Activated naive CD8-positive, alpha-beta T cell treated with anti-CD3 and anti-CD28 coated beads for 36 hours (primary cell): ENCODE measurements at regions not wholly inside any gene's neighbourhood (a gene's known extent, or its start where the extent isn't known, plus 50 kb on each side); places are given as distances from the start of the nearest gene placed in this dataset.

ENCODE experiments used
- DNase-seq: peaks from one replicate; pipeline ENCODE4 v3.0.0; 2021
- H3K27ac Mint-ChIP-seq: one replicate; pipeline ENCODE4 v1.8.0; 2022; ENCODE audit warnings: mild to moderate bottlenecking, moderate library complexity, mixed read lengths
- H3K27me3 Mint-ChIP-seq: one replicate; pipeline ENCODE4 v1.8.0; 2022; ENCODE audit warnings: mild to moderate bottlenecking, mixed read lengths
- H3K36me3 Mint-ChIP-seq: one replicate; pipeline ENCODE4 v1.8.0; 2021; ENCODE audit warnings: mild to moderate bottlenecking, mixed read lengths
- H3K4me1 Mint-ChIP-seq: one replicate; pipeline ENCODE4 v1.8.0; 2021; ENCODE audit warnings: mixed read lengths
- H3K4me3 Mint-ChIP-seq: one replicate; pipeline ENCODE4 v1.8.0; 2022; ENCODE audit warnings: mild to moderate bottlenecking, moderate library complexity, mixed read lengths
- H3K9me3 Mint-ChIP-seq: one replicate; pipeline ENCODE4 v1.8.0; 2022; ENCODE audit warnings: mixed read lengths

DNA sequence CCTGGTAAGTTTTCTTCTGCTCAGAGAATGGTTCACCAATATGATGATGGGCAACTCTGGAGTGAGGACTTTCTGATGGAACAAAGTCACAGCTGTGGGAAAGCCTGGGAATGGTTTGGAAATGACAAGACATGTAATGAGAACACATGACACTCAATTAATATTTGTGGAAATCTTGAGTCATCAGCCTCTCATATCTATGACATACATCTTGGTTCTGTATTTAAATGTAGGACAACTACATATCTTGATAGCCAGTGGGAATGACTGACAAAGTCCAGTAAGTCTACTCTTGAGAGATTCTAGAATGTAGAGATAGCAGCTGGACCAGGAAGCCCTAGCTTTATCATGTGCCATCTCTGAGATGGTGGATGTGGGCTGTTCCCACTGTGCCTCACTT is 85.5 kb downstream of the PALM2AKAP2 start:
- H3K4me3 Mint-ChIP-seq, result no peak overlapping the region
- no peaks in the 10 kb centered on the region for H3K4me1 Mint-ChIP-seq
- H3K36me3 Mint-ChIP-seq, result no peaks in the 10 kb centered on the region
- no peaks in the 10 kb centered on the region for H3K9me3 Mint-ChIP-seq
- H3K27ac Mint-ChIP-seq, result no peak overlapping the region
- DNase-seq, result no peak
- H3K27me3 Mint-ChIP-seq, result peaks cover 13% of the 10 kb centered on the region

DNA sequence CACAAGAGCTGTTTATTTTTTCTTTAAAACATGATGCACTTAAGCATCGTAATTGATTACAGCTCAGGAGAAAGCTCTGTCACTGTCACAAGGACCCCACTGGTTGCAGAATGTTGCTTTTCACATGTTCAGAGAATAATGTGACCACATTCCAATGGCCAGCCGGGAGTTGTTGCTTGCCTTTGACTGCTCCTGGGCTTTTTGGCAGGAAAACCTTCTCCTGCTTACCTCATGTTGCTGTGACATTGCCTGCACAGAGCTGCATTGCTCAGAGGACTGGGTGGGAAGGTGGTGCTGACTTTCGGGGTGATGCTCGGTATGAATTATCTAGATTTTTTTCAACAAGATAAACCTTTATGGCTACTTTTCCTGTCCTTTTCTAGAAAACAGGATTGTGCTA is 88.2 kb downstream of the PALM2AKAP2 start:
- Mint-ChIP-seq H3K4me3 (no peak overlapping the region), H3K9me3 (no peaks in the 10 kb centered on the region), H3K36me3 (no peaks in the 10 kb centered on the region), H3K4me1 (no peaks in the 10 kb centered on the region), H3K27me3 (peaks cover 7% of the 10 kb centered on the region), H3K27ac (no peak overlapping the region)
- DNase-seq, result no peak

DNA sequence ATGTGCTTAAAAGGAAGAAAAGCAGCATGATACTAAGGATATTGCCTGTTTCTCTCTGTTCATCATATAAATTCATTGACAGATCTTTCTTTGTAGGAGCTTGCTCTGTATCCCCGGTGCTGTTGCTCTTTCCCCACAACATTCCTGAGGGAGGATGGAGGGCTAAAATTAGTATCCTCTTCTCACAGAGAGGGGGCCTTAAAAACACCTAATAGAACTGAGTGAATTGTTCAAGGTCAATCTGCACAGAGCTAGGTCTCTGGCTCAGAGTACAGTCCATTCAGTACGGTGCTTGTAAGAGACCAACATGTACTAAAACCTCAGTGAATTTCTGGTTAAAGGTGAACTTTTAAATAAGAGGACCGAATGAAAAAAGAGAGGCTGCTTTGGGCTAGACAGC is 88.7 kb downstream of the PALM2AKAP2 start:
- Mint-ChIP-seq H3K27me3 (peaks cover 7% of the 10 kb centered on the region), H3K4me3 (no peak overlapping the region), H3K36me3 (no peaks in the 10 kb centered on the region), H3K4me1 (no peaks in the 10 kb centered on the region), H3K27ac (no peak overlapping the region), H3K9me3 (no peaks in the 10 kb centered on the region)
- DNase-seq, result no peak

DNA sequence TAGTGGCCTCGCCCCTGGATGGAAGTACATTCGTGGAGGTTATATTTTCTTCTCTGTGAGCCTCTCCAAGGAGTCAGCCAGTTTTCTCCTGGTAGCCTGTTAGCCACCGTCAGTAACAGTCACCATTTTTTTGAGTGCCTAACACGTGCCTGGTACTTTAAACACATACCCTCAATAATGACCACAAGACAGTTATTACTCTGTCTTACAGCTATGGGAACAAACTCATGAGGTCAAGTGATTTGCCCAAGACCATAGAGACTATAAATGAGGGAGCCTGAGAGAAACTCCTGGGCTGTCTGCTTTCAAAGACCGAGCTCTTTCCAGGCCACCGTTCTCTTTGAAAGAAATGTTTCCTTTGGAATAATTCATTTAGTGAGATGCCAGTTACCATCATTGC is 90.4 kb downstream of the PALM2AKAP2 start:
- no peak overlapping the region for H3K4me3 Mint-ChIP-seq
- no peaks in the 10 kb centered on the region for H3K9me3 Mint-ChIP-seq
- H3K27me3 Mint-ChIP-seq, result peaks cover 7% of the 10 kb centered on the region
- DNase-seq, result no peak
- no peaks in the 10 kb centered on the region for H3K4me1 Mint-ChIP-seq
- no peaks in the 10 kb centered on the region for H3K36me3 Mint-ChIP-seq
- no peak overlapping the region for H3K27ac Mint-ChIP-seq

DNA sequence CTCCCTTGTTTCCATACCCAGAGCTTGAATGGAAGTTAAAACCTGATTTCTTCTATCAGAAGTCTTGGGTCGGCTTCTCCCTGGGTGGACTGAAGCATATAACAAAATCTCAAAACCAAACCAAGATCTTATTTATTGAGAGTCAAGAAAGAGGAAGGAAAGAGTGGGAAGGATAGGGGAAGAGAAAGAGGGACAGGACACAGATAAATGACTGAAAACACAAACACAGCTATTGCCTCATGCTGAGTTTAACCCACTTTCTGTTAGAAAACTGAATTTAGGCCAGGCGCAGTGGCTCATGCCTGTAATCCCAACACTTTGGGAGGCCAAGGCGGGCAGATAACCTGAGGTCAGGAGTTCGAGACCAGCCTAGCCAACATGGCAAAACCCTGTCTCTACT is 92.9 kb downstream of the PALM2AKAP2 start:
- Mint-ChIP-seq H3K4me1 (no peaks in the 10 kb centered on the region), H3K4me3 (no peak overlapping the region), H3K36me3 (no peaks in the 10 kb centered on the region), H3K27ac (no peak overlapping the region), H3K9me3 (no peaks in the 10 kb centered on the region), H3K27me3 (peaks cover 7% of the 10 kb centered on the region)
- no peak for DNase-seq

DNA sequence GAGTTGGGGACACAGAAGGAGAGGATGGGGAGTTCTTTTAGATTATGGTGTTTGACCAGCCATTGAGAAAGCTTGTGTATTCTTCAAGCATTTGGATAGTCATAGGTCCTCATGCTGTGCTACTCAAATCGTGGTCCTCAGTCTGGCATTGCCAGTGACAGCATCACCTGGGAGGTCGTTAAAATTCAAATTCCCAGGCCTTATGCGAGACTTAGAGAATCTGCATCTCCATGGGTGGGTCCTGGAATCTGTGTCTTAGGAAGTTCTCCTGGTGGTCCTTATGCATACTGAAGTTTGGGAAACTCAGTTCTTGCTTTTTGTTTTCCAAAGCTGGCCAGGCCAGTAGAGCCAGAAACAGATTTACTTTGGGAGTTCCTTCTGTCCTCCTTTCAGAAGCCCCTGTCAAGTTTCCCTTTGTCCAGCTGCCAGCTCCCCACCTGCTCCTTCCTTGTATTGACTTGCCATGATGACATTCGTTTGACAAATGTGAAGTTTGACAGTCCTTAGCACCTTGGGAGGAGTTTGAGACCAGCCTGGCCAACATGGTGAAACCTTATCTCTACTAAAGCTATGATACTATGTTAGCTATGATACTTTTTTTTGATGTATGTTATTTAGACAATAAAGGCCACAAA is 95.6 kb downstream of the PALM2AKAP2 start:
- Mint-ChIP-seq H3K9me3 (no peaks in the 10 kb centered on the region), H3K27me3 (no peaks in the 10 kb centered on the region), H3K27ac (no peak overlapping the region), H3K36me3 (no peaks in the 10 kb centered on the region), H3K4me1 (no peaks in the 10 kb centered on the region), H3K4me3 (no peak overlapping the region)
- no peak for DNase-seq

DNA sequence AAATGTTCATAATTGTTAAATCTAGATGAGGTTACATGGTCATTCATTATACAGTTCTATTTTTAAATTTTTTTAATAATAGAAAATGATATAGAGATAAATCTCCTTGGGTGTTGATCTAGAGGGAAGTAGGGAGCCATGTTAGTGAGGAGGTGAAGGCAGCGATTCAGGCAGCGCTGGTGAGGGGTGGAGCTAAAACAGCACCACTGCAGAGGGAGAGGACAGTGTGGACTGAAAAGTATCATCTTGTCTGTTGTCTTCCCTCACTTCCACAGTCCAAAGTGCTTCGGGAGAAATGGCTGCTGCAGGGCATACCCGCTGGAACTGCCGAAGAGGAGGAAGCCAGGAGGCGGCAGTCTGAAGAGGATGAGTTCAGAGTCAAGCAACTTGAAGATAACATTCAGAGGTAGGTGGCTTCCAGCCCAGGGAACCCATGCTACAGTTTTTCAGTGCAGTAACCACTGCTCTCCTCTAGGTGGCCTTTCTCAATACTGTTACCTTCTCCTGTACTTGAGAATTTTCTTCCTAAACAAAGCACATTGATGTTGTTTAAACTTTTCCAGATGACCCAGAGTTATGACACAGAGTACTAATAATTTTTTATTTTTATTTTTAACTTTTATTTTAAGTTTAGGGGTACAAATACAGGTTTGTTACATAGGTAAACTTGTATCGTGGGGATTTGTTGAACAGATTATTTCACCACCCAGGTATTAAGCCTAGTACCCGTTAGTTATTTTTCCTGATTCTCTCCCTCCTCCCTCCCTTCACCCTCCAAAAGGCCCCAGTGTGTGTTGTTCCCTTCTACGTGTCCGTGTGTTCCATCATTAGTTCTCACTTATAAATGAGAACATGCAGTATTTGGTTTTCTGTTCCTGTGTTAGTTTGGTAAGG is 100.5 kb downstream of the PALM2AKAP2 start:
- Mint-ChIP-seq H3K9me3 (peaks cover 1% of the 10 kb centered on the region), H3K4me3 (no peak overlapping the region), H3K4me1 (no peaks in the 10 kb centered on the region), H3K27ac (no peak overlapping the region), H3K36me3 (no peaks in the 10 kb centered on the region), H3K27me3 (no peaks in the 10 kb centered on the region)
- DNase-seq, result peak; percentile 4

DNA sequence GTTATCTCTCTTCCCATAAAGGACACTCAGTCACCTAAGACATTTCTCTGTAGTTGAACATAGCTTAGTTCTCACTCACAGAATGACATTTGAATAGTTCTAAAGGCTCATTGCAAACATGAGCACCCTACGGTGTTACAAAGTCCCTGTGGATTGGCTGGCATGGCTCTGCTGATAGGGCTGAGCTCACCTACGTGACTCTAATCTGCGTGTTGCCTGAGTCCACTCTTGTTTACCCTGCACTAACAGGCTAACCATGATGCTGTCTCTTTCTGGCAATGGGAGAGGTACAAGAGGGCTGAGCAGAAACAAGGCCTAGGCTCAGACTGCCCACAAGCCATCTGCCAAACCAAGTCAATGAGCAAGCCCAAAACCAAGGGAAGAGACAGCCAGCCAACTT is 103.6 kb downstream of the PALM2AKAP2 start:
- Mint-ChIP-seq H3K27me3 (no peaks in the 10 kb centered on the region), H3K4me3 (no peak overlapping the region), H3K9me3 (peaks cover 1% of the 10 kb centered on the region), H3K36me3 (no peaks in the 10 kb centered on the region), H3K4me1 (peaks cover 13% of the 10 kb centered on the region), H3K27ac (no peak overlapping the region)
- no peak for DNase-seq

DNA sequence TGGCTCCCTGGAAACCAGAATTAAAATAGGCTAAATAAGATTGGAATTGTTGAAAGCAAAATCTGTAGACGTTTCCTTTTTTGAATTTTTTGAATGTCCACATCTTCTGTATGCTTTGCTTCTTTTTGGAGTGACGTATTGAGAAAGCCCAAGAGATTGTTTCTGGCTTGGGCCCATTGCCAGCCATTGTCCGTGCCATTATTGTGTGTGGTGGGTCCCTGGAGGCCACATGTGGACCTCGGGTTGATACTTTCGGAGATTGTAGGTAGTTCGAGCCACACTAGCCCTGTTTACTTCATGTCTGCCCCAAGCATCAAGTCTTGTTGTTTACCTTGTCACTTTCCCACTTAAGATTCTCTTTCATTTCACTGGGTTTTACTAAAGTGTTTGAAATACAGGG is 106.0 kb downstream of the PALM2AKAP2 start:
- Mint-ChIP-seq H3K27me3 (no peaks in the 10 kb centered on the region), H3K36me3 (no peaks in the 10 kb centered on the region), H3K4me1 (peaks cover 13% of the 10 kb centered on the region), H3K9me3 (peaks cover 1% of the 10 kb centered on the region), H3K27ac (no peak overlapping the region), H3K4me3 (no peak overlapping the region)
- DNase-seq, result no peak

DNA sequence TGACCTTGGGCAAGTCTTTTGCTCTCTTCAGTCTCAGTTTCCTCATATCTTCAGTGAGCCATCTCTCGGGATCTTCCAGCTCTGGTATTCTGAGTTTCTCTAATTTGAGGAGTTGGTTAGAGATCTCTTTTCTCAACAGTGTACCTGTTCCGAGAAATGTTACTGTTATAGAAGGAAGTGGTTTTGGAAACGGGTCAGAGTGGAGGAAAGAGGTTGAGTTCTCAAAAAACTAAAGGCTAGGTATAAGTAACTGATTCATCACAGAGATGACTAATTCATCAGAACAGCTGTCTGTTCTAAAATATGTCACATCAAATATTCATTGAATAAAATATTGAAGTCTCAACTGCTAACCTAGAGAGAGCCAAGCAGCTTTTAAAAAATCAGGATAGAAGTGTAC is 106.6 kb downstream of the PALM2AKAP2 start:
- H3K4me1 Mint-ChIP-seq, result peaks cover 13% of the 10 kb centered on the region
- no peak overlapping the region for H3K4me3 Mint-ChIP-seq

DNA sequence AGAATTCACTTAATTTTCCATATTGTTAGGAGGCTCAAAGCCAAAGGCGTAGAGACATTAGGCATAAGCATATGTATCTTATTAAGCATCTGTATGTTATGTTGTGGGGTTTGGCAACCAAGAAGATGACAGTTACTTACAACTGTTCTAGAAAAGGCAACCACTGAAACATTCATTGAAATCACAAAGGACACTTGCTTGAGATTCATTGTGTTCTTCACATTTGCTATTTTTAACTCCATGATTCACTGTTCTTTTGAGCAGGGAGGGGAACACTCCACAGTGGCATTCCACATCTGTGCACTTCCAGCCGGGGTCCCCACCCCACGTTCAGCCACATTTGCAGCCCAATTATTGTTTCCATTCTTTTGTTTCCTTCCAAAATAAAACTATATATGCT is 107.1 kb downstream of the PALM2AKAP2 start:
- Mint-ChIP-seq H3K4me1 (peaks cover 13% of the 10 kb centered on the region), H3K9me3 (peaks cover 1% of the 10 kb centered on the region), H3K36me3 (no peaks in the 10 kb centered on the region), H3K27me3 (no peaks in the 10 kb centered on the region), H3K27ac (peak overlapping the region; percentile 67), H3K4me3 (no peak overlapping the region)
- DNase-seq, result no peak

More for the DNA sequence above, 106.6 kb downstream of the PALM2AKAP2 start:
- H3K36me3 Mint-ChIP-seq, result no peaks in the 10 kb centered on the region
- H3K9me3 Mint-ChIP-seq, result peaks cover 1% of the 10 kb centered on the region
- peak overlapping the region; percentile 67 for H3K27ac Mint-ChIP-seq
- no peaks in the 10 kb centered on the region for H3K27me3 Mint-ChIP-seq
- DNase-seq, result no peak

DNA sequence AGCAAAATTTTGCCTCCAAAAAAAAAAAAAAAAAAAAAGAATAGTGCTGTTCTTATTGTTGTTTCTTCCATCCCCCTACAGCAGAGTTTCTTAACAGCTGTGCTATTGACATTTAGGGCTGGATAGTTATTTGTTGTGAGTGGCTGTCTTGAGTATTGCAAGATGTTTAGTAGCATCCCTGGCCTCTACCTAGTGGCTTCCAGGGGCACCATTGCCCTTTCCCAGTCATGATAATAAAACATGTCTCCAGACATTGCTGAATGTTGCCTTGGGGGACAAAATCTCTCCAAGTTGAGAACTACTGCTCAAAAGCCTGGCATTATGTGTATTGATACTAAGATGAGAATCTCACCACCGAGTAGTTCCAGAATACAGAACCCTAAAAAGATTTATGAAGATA is 108.7 kb downstream of the PALM2AKAP2 start:
- H3K4me3 Mint-ChIP-seq, result no peak overlapping the region
- H3K4me1 Mint-ChIP-seq, result peaks cover 13% of the 10 kb centered on the region
- no peak for DNase-seq
- H3K9me3 Mint-ChIP-seq, result peaks cover 1% of the 10 kb centered on the region
- H3K36me3 Mint-ChIP-seq, result no peaks in the 10 kb centered on the region
- H3K27ac Mint-ChIP-seq, result no peak overlapping the region
- H3K27me3 Mint-ChIP-seq, result no peaks in the 10 kb centered on the region

DNA sequence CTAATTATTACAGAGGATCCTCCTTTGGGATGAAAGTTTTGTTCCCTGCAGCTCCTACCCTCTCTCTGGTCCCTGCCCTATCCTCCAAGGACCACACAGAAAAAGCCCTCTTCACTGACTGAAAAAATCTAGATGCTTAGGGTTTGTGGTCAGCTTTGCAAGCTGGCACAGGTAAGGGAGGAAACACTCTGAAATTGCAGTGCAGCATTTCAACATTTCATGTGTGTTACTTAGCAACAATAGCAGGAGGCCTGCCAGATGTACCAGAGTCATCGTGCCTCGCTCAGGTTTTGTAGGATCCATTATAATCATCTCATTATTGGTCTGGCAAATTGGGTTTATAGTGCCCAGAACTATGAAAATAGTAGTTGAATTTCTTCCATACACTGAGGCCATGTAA is 109.5 kb downstream of the PALM2AKAP2 start:
- Mint-ChIP-seq H3K4me3 (no peak overlapping the region), H3K36me3 (no peaks in the 10 kb centered on the region)

DNA sequence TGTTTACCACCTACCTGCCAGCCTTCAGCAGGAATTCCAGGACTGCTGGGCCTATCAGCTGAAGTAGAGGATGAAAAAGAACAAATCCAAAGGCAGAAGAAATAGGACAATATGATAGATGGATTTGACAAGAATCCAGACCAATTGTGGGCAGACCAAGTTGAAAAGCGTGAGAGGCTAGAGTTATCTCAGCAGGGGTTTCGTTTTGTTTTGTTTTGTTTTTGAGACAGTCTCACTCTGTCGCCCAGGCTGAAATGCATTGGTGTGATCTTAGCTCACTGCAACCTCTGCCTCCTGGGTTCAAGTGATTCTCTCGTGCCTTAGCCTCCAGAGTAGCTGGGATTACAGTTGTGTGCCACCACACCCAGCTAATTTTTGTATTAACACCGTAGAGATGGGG is 113.2 kb downstream of the PALM2AKAP2 start:
- H3K4me1 Mint-ChIP-seq, result peaks cover 11% of the 10 kb centered on the region
- H3K9me3 Mint-ChIP-seq, result no peaks in the 10 kb centered on the region
- H3K4me3 Mint-ChIP-seq, result no peak overlapping the region
- DNase-seq, result no peak
- no peaks in the 10 kb centered on the region for H3K27me3 Mint-ChIP-seq
- H3K27ac Mint-ChIP-seq, result no peak overlapping the region
- H3K36me3 Mint-ChIP-seq, result no peaks in the 10 kb centered on the region

More for the DNA sequence above, 109.5 kb downstream of the PALM2AKAP2 start:
- Mint-ChIP-seq H3K9me3 (peaks cover 1% of the 10 kb centered on the region), H3K4me1 (peaks cover 13% of the 10 kb centered on the region), H3K27me3 (no peaks in the 10 kb centered on the region), H3K27ac (no peak overlapping the region)
- no peak for DNase-seq

DNA sequence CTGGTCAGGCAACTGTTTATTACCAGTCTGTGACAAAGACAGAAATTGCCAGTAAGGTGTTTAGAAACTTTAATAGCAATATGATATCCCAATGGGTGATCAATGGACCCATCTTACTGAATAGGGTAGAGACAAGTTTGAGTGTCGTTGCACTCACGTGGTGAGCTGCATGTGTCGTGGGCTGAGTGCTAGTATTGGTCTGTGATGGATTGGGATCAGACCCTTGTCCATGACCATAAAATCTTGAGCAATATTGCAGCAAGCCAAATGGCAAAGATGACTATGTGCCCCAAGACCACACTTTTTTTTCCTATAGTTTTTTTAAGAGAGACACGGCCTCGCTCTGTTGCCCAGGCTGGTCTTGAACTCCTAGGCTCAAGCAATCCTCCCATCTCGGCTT is 114.5 kb downstream of the PALM2AKAP2 start:
- H3K4me3 Mint-ChIP-seq, result no peak overlapping the region
- H3K4me1 Mint-ChIP-seq, result peaks cover 11% of the 10 kb centered on the region
- H3K27me3 Mint-ChIP-seq, result no peaks in the 10 kb centered on the region
- DNase-seq, result no peak
- no peaks in the 10 kb centered on the region for H3K9me3 Mint-ChIP-seq
- H3K36me3 Mint-ChIP-seq, result no peaks in the 10 kb centered on the region
- no peak overlapping the region for H3K27ac Mint-ChIP-seq
